Breast epithelium (tissue), 4 donors: ENCODE measurements at regions not wholly inside any gene's neighbourhood (a gene's known extent, or its start where the extent isn't known, plus 50 kb on each side); places are given as distances from the start of the nearest gene placed in this dataset.
A peak's percentile ranks its signal among the peaks of the same experiment; 100 is the strongest.
"Not testable (repeated sequence)": the region's sequence is repeated elsewhere in the genome, so short reads cannot be mapped to it uniquely, and the experiment has no call there.

Experiments
- DNase-seq, 2 donors: peaks; one replicate each; pipeline ENCODE4 v3.0.0-alpha.2; 2019; ENCODE audit warnings: low spot score in 2 of 2
- H3K27ac ChIP-seq, 2 donors: fragments of 200-600 bp; sonication (generic) in 1 of 2; one replicate each; pipeline ENCODE4 v1.5.1; 2016 to 2019; ENCODE audit warnings: mild to moderate bottlenecking in 1 of 2
- H3K27me3 ChIP-seq, 2 donors: fragments of 200-600 bp; sonication (generic) in 1 of 2; one replicate each; pipeline versions ENCODE4 v1.5.1 to v1.6.0; 2017 to 2019; ENCODE audit warnings: control low read depth in 1 of 2, mild to moderate bottlenecking in 1 of 2
- H3K36me3 ChIP-seq: fragments of 200-600 bp; one replicate; pipeline ENCODE4 v1.5.1; 2019
- H3K4me1 ChIP-seq, 2 donors: fragments of 200-600 bp; sonication (generic); one replicate each; pipeline ENCODE4 v1.5.1; 2016 to 2019; ENCODE audit warnings: control low read depth in 1 of 2
- H3K4me3 ChIP-seq, 3 donors: fragments of 200-600 bp; sonication (generic); 1 replicate in 2 of 3; 2 replicates in 1 of 3; pipeline ENCODE4 v1.5.1; 2016 to 2019; ENCODE audit warnings: mild to moderate bottlenecking in 3 of 3, moderate library complexity in 2 of 3
- H3K9me3 ChIP-seq, 2 donors: fragments of 200-600 bp; sonication (generic) in 1 of 2; one replicate each; pipeline ENCODE4 v1.5.1; 2016 to 2019; ENCODE audit warnings: control low read depth in 1 of 2
- POLR2A ChIP-seq: fragments of 450-650 bp; IDR thresholded peaks from one replicate; pipeline ENCODE4 v1.6.1; 2016; ENCODE audit warnings: antibody characterized with exemption, mild to moderate bottlenecking, moderate library complexity
- POLR2AphosphoS5 ChIP-seq, 3 donors: sonication (generic); formaldehyde crosslinking; IDR thresholded peaks; one replicate each; pipeline ENCODE4 v1.6.1; 2017; ENCODE audit warnings: antibody characterized with exemption in 3 of 3
- intact Hi-C: fragments of 100-400 bp; cut with DNase I; formaldehyde crosslinking; loops from one replicate; pipeline ENCODE4 v1.15.1; 2023; ENCODE audit warnings: low total_unique reads
- TF ChIP-seq, protein P1 (sequence below), 3 donors: fragments of 450-650 bp; IDR thresholded peaks; one replicate each; pipeline ENCODE4 v1.5.1; 2016 to 2017; ENCODE audit warnings: antibody characterized with exemption in 3 of 3, mild to moderate bottlenecking in 3 of 3, moderate library complexity in 3 of 3

DNA sequence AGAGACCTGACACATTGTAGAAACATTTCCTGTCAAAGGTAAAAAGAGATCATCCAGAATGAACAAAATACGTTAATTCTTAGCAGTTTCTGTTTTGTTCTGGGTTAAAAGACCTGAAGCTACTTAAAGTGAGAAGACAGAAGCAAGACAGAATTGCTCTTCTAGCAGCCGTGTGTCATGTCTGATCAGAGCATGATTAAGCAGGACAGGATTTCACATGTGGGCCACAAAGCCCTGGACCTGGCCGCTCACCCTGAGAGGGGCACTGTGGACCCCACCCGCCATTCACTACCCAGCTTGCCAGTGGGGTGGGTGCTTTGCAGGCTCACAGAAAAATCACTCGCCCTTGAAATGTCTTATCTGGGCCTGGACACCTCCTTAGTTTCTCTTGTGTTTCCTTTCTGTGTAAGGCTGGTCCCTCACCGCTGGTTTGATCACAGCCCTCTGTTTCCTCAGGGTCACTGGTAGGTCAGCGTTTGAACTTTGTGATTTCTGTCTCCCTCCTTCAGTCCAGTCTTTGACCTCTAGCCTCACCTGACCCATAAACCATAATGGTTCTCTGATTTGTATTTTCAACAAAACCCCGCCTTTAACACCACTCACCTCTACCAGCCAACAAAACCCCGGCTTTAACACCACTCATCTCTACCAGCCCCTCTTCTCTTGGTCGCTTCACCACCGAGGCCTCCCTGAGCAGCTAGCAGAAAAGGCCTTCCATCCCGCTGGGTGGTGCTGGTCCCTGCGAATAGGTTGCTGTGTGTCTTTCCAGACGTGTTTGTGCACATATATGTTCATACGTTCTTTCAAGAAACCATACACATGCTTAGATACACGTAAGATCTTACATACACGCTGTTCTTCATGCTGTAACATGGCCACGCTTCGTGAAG, 185.0 kb downstream of the OR4M2 start:
- Histone ChIP-seq H3K9me3 (no peaks in the 10 kb centered on the region), H3K27ac (no peak overlapping the region), H3K27me3 (no peaks in the 10 kb centered on the region), H3K36me3 (no peaks in the 10 kb centered on the region), H3K4me1 (no peaks in the 10 kb centered on the region), H3K4me3 (no peak overlapping the region)
- TF ChIP-seq POLR2AphosphoS5 (IDR thresholded peaks at IDR 0.05), result no peak
- TF ChIP-seq, protein P1, sequence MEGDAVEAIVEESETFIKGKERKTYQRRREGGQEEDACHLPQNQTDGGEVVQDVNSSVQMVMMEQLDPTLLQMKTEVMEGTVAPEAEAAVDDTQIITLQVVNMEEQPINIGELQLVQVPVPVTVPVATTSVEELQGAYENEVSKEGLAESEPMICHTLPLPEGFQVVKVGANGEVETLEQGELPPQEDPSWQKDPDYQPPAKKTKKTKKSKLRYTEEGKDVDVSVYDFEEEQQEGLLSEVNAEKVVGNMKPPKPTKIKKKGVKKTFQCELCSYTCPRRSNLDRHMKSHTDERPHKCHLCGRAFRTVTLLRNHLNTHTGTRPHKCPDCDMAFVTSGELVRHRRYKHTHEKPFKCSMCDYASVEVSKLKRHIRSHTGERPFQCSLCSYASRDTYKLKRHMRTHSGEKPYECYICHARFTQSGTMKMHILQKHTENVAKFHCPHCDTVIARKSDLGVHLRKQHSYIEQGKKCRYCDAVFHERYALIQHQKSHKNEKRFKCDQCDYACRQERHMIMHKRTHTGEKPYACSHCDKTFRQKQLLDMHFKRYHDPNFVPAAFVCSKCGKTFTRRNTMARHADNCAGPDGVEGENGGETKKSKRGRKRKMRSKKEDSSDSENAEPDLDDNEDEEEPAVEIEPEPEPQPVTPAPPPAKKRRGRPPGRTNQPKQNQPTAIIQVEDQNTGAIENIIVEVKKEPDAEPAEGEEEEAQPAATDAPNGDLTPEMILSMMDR (IDR thresholded peaks at IDR 0.05), result no peak
- TF ChIP-seq POLR2A, result no peak
- intact Hi-C loops, result no loop called here
- no peak for DNase-seq

DNA sequence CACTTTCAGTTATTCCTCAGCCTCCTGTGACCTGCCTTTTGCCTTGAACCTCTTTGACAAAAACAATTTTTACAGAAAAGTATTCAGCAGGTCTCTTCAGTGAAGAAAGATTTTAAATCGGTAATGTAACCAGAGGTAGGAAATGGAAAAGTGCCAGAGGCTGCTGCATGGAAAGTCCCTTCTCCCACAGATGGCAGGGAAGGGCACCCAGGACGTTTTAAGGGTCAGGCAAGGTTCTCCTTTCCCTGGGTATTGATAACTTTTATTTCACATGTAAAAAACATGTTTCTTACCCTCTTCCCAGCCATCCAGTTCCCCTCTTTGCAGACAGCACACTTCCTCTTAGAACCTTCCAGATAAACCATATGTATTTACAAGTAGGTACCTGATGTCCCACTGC, 185.6 kb downstream of the OR4M2 start:
- intact Hi-C loops, result no loop called here
- H3K27ac ChIP-seq, result no peak overlapping the region

DNA sequence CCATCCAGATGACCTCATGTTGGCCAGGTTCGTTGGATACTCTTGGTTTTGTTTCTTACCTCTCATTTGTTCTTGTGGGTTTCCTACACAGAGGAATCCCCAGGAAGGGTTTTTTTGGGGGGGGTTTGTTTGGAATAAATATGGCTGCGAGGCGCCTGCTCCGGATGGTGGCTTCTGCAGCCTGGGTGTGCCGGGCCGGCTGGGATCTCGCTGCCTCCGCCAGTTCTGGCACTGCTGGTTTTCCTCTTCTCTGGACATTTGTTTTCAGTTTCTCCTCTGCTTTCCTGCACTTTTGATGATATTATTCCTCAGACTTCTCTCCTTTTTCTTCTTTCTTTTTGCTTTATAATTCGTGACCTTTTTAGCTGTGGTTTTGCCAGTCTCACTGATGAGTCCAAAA, 187.4 kb downstream of the OR4M2 start:
- H3K27me3 ChIP-seq, result no peaks in the 10 kb centered on the region
- TF ChIP-seq POLR2AphosphoS5 (IDR thresholded peaks at IDR 0.05), result no peak
- TF ChIP-seq POLR2A, result no peak
- TF ChIP-seq, protein P1 (IDR thresholded peaks at IDR 0.05), result no peak
- H3K4me1 ChIP-seq, result no peaks in the 10 kb centered on the region
- DNase-seq, result peak in 1 of 2 donors; percentile 15
- H3K27ac ChIP-seq, result no peak overlapping the region
- intact Hi-C loops, result no loop called here
- H3K4me3 ChIP-seq, result no peak overlapping the region
- H3K36me3 ChIP-seq, result no peaks in the 10 kb centered on the region
- H3K9me3 ChIP-seq, result no peaks in the 10 kb centered on the region

More for the DNA sequence above, 185.6 kb downstream of the OR4M2 start:
- no peak for TF ChIP-seq POLR2AphosphoS5 (IDR thresholded peaks at IDR 0.05)
- TF ChIP-seq, protein P1 (IDR thresholded peaks at IDR 0.05), result no peak
- no peak for TF ChIP-seq POLR2A
- Histone ChIP-seq H3K27me3 (no peaks in the 10 kb centered on the region), H3K4me3 (no peak overlapping the region), H3K9me3 (no peaks in the 10 kb centered on the region), H3K36me3 (no peaks in the 10 kb centered on the region), H3K4me1 (no peaks in the 10 kb centered on the region)
- DNase-seq, result no peak

DNA sequence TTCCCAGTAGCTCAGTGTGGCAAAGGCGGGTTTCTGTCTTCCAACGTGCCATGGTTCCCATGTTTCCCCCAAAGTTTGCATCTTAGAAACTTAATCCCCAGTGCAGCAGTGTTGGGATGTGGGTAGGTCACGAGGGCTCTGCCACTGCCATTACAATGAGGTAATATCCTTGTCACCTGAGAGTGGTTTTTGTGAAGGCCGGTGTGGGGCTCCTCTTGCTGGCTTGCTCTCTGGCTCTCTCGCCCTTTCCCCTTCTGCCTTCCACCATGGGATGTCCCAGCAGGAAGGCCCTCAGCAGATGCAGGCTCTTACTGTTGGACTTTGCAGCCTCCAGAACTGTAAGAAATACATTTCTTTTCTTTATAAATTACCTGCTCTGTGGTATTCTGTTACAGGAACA, 187.9 kb downstream of the OR4M2 start:
- H3K27me3 ChIP-seq, H3K36me3 ChIP-seq, intact Hi-C loops, H3K27ac ChIP-seq, H3K4me3 ChIP-seq, H3K9me3 ChIP-seq, H3K4me1 ChIP-seq: not testable (repeated sequence)
- DNase-seq, result peak in 1 of 2 donors; percentile 17

DNA sequence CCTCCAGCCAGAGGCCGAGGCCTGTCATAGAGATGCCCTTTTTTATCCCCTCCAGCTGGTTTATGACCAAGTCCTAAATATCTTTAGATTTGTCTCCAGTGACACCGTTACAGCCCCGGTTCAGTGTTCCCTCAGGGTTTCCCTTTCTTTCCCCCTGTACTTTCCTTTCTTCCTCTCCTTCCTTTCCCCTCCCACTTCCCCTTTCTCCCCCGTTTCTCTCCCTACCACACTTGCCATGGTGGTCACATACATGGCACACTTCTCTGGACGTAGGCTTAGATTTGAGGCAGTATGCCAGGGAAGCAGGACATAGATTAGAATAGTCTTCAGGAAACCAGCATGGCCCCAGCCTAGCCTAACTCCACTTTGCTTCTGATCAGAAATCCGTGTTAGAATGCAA, 188.3 kb downstream of the OR4M2 start:
- H3K36me3 ChIP-seq, H3K27me3 ChIP-seq, H3K4me1 ChIP-seq, H3K27ac ChIP-seq, H3K9me3 ChIP-seq, intact Hi-C loops, H3K4me3 ChIP-seq: not testable (repeated sequence)
- peak in 1 of 2 donors; percentile 14 for DNase-seq

DNA sequence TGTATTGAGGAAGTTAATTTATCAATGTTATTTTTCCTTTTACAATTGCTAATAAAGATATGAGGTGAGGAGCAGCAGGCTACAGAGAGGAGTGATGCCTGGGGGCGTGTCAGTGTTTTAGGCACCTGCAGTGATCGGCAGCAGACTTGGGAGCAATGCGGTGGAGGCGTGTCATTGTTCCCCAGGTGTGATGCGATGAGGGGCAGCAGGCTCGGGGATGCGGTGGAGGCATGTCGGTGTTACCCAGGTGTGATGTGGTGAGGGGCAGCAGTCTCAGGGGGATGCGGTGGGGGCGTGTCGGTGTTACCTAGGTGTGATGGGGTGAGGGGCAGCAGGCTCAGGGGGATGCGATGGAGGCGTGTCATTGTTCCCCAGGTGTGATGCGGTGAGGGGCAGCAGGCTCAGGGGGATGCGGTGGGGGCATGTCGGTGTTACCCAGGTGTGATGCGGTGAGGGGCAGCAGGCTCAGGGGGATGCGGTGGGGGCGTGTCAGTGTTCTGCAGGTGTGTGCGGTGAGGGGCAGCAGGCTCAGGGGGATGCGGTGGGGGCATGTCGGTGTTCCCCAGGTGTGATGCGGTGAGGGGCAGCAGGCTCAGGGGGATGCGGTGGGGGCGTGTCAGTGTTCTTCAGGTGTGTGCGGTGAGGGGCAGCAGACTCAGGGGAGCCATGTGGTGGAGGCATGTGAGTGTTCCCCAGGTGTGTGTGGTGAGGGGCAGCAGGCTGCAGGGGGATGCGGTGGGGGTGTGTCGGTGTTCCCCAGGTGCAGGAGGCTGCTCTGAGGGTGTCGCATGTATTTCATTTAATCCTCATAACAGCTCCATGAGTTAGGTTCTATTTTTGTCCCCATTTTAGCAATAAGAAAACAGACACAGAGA, 186.2 kb upstream of the GOLGA6L22 start:
- H3K4me1 ChIP-seq, intact Hi-C loops, H3K27ac ChIP-seq, H3K9me3 ChIP-seq, H3K36me3 ChIP-seq, H3K27me3 ChIP-seq, H3K4me3 ChIP-seq: not testable (repeated sequence)
- DNase-seq, result peak in 1 of 2 donors; percentile 15

DNA sequence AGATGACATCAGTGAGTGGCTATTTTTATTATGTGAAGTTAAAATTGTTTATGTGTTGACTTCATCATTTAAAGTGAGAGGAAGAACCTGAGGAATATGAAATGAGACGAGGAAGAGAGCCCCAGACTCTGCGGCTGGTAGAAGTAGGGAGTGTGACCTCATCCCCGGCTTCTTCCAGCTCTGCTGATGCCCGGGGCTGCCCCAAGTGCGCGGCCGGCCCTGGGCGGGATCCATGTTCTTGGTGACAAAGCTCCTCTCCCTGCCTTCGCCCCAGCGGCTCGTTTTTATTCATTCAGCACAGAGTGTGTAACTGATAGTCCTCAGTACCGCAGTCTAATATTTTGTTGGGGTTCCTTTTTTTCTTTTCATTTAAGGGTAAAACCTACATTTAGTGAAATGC, 185.5 kb upstream of the GOLGA6L22 start:
- H3K27me3 ChIP-seq, H3K36me3 ChIP-seq, H3K9me3 ChIP-seq, DNase-seq, intact Hi-C loops, H3K4me3 ChIP-seq, H3K27ac ChIP-seq, H3K4me1 ChIP-seq: not testable (repeated sequence)

DNA sequence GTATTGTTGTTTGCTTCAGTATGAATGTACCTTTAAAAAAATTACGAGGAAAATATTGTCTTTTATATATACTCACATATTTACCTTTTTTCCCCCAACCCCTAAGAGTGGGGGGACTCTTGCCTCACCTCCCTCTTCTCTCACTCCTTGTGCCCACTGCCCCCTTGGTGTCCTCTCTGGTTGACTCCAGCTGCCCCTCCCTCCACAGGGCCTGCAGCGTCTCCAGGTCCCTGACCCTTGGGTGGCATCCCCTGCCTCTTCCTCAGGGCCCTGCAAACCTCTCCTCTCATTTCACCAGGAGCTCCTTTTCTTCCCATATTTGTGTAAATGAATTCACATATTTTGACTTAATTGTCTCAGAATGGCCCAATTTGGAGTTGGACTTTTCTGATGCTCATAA, 184.3 kb upstream of the GOLGA6L22 start:
- H3K36me3 ChIP-seq, H3K4me3 ChIP-seq, H3K27ac ChIP-seq, intact Hi-C loops, H3K27me3 ChIP-seq, DNase-seq, H3K9me3 ChIP-seq, H3K4me1 ChIP-seq: not testable (repeated sequence)

DNA sequence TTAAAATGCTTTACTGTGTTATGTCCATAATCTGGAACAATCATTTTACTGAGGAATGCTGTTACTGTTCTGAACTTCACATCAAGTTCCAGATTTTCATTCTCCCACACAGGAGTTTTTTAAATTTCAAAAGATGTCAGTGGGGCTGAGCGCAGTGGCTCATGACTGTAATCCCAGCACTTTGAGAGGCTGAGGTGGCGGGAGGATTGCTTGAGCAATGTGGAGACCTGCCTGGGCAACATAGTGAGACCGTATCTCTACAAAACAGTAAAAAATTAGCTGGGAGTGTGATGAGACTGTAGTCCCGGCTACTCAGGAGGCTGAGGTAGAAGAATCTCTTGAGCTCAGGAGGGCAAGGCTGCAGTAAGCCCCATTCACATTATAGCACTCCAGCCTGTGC, 177.9 kb upstream of the GOLGA6L22 start:
- H3K27ac ChIP-seq, H3K36me3 ChIP-seq, DNase-seq, H3K4me3 ChIP-seq, H3K27me3 ChIP-seq, intact Hi-C loops, H3K9me3 ChIP-seq, H3K4me1 ChIP-seq: not testable (repeated sequence)
